ENCODE measurements at regions not wholly inside any gene's neighbourhood (a gene's known extent, or its start where the extent isn't known, plus 50 kb on each side); places are given as distances from the start of the nearest gene placed in this dataset.

GRCh38 chr2:188813315-188813714 is 160.9 kb upstream of the COL3A1 start:
- TF ChIP-seq POLR2A (IDR thresholded peaks at IDR 0.05) (no peak), CTCF (IDR thresholded peaks at IDR 0.05) (no peak)

Measured in testis (tissue), 2 donors.